ENCODE measurements at regions not wholly inside any gene's neighbourhood (a gene's known extent, or its start where the extent isn't known, plus 50 kb on each side); places are given as distances from the start of the nearest gene placed in this dataset.
"Not testable (repeated sequence)": the region's sequence is repeated elsewhere in the genome, so short reads cannot be mapped to it uniquely, and the experiment has no call there.

GRCh38 chr4:186814535-186815070, 90.9 kb upstream of the FAT1 start:
- no peak for DNase-seq

GRCh38 chr4:186819342-186820086, 95.9 kb upstream of the FAT1 start:
- DNase-seq, result no peak

GRCh38 chr4:186820391-186820891, 96.8 kb upstream of the FAT1 start:
- DNase-seq, result no peak

GRCh38 chr4:186823989-186824388, 100.3 kb upstream of the FAT1 start:
- DNase-seq, result no peak

- DNase-seq, result no peak
Measured at GRCh38 chr4:186825069-186825468, 101.4 kb upstream of the FAT1 start.

GRCh38 chr4:186826006-186826405, 102.3 kb upstream of the FAT1 start:
- no peak for DNase-seq

GRCh38 chr4:186826846-186827533, 103.3 kb upstream of the FAT1 start:
- DNase-seq, result no peak

GRCh38 chr4:186827534-186827897, 103.9 kb upstream of the FAT1 start:
- DNase-seq, result no peak

- no peak for DNase-seq
Measured at GRCh38 chr4:186829097-186829496, 105.4 kb upstream of the FAT1 start.

- DNase-seq, result no peak
Measured at GRCh38 chr4:186829740-186830449, 106.2 kb upstream of the FAT1 start.

- no peak for DNase-seq
Measured at GRCh38 chr4:186831574-186831973, 107.9 kb upstream of the FAT1 start.

- no peak for DNase-seq
Measured at GRCh38 chr4:186832906-186833305, 109.2 kb upstream of the FAT1 start.

- not testable (repeated sequence) for DNase-seq
Measured at GRCh38 chr4:186837463-186837862, 113.8 kb upstream of the FAT1 start.

- DNase-seq, result no peak
Measured at GRCh38 chr4:186838295-186838694, 114.6 kb upstream of the FAT1 start.

- DNase-seq, result no peak
Measured at GRCh38 chr4:186839122-186840037, 115.7 kb upstream of the FAT1 start.

GRCh38 chr4:186840222-186840701, 116.6 kb upstream of the FAT1 start:
- no peak for DNase-seq

GRCh38 chr4:186840771-186841301, 117.2 kb upstream of the FAT1 start:
- no peak for DNase-seq

GRCh38 chr4:186844059-186844681, 120.5 kb upstream of the FAT1 start:
- no peak for DNase-seq

GRCh38 chr4:186845137-186845842, 121.6 kb upstream of the FAT1 start:
- no peak for DNase-seq

- DNase-seq, result no peak
Measured at GRCh38 chr4:186846426-186846825, 122.8 kb upstream of the FAT1 start.
